Fibroblast of lung (primary cell): ENCODE measurements at regions not wholly inside any gene's neighbourhood (a gene's known extent, or its start where the extent isn't known, plus 50 kb on each side); places are given as distances from the start of the nearest gene placed in this dataset.
A peak's percentile ranks its signal among the peaks of the same experiment; 100 is the strongest.
"Not testable (repeated sequence)": the region's sequence is repeated elsewhere in the genome, so short reads cannot be mapped to it uniquely, and the experiment has no call there.

Experiments
- DNase-seq, 2 donors: peaks; one replicate each; pipeline versions ENCODE4 v3.0.0 to v3.0.0-alpha.2; 2010; ENCODE audit warnings: low read depth in 2 of 2
- H2AFZ ChIP-seq: 2 replicates; pipeline ENCODE4 v1.5.1; 2012; ENCODE audit warnings: low read length, control low read depth, inconsistent platforms
- H3K27ac ChIP-seq: 2 replicates; pipeline ENCODE4 v1.5.1; 2011; ENCODE audit warnings: low read length, control low read depth; ENCODE audit not compliant: insufficient read depth
- H3K27me3 ChIP-seq: 2 replicates; pipeline ENCODE4 v1.5.1; 2011; ENCODE audit warnings: mild to moderate bottlenecking, low read length; ENCODE audit not compliant: control insufficient read depth, insufficient read depth
- H3K36me3 ChIP-seq: 2 replicates; pipeline ENCODE4 v1.5.1; 2011; ENCODE audit warnings: low read length; ENCODE audit not compliant: control insufficient read depth, insufficient read depth
- H3K4me1 ChIP-seq: 2 replicates; pipeline ENCODE4 v1.5.1; 2011; ENCODE audit warnings: low read length; ENCODE audit not compliant: control insufficient read depth, insufficient read depth; ENCODE audit errors: extremely low read depth
- H3K4me2 ChIP-seq: 2 replicates; pipeline ENCODE4 v1.5.1; 2011; ENCODE audit warnings: low read length, control low read depth; ENCODE audit not compliant: insufficient read depth; ENCODE audit errors: extremely low read depth
- H3K4me3 ChIP-seq, 4 experiments: fragments of 200-600 bp in 1 of 4; sonication (generic) in 1 of 4; replicated peaks in 1 of 4; 2 replicates each; pipeline ENCODE4 v1.5.1; 2011 to 2016; ENCODE audit warnings: low read length in 4 of 4, low read depth in 3 of 4, mild to moderate bottlenecking in 3 of 4, control low read depth in 2 of 4, inconsistent platforms in 1 of 4, mixed read lengths in 1 of 4; ENCODE audit not compliant: insufficient read depth in 1 of 4; ENCODE audit errors: control extremely low read depth in 1 of 4
- H3K79me2 ChIP-seq: 2 replicates; pipeline ENCODE4 v1.5.1; 2012; ENCODE audit warnings: mild to moderate bottlenecking, low read length, inconsistent platforms; ENCODE audit not compliant: control insufficient read depth, insufficient read depth
- H3K9ac ChIP-seq: 2 replicates; pipeline ENCODE4 v1.5.1; 2011; ENCODE audit warnings: mild to moderate bottlenecking, low read length, control low read depth; ENCODE audit not compliant: insufficient read depth
- H3K9me3 ChIP-seq: 2 replicates; pipeline ENCODE4 v1.5.1; 2012; ENCODE audit warnings: low read depth, low read length; ENCODE audit not compliant: control insufficient read depth, insufficient read depth
- H4K20me1 ChIP-seq: 2 replicates; pipeline ENCODE4 v1.5.1; 2011; ENCODE audit warnings: low read length; ENCODE audit not compliant: control insufficient read depth, insufficient read depth; ENCODE audit errors: extremely low read depth
- CTCF ChIP-seq, 2 donors: IDR thresholded peaks in 1 of 2; conservative IDR thresholded peaks in 1 of 2; 1 replicate in 1 of 2; 2 replicates in 1 of 2; pipeline ENCODE4 v1.5.1; 2011 to 2012; ENCODE audit warnings: low read length in 2 of 2, control low read depth in 1 of 2, inconsistent platforms in 1 of 2, low read depth in 1 of 2, mild to moderate bottlenecking in 1 of 2
- EZH2 ChIP-seq: IDR thresholded peaks from 2 replicates; pipeline ENCODE4 v1.5.1; 2012; ENCODE audit warnings: low read length, control low read depth, mild to moderate bottlenecking; ENCODE audit errors: missing control alignments

DNA sequence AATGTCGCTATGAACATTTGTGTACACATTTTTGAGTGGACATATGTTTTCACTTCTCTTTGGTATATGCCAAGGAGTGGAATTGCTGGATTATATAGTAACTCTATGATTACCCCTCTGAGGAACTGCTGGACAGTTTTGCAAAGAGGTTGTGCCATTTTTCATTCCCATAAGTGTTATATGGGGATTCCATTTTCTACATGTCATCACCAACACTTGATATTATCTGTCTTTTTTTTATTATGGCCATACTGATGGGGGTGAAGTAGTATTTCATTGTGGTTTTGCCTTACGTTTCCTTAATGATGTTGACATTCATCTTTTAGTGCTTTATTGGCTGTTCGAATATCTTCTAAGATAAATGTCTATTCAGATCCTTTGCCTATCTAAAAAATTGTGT lies 171.8 kb upstream of the LAMA2 start:
- H3K4me2 ChIP-seq, result no peak overlapping the region
- no peak for TF ChIP-seq EZH2
- TF ChIP-seq CTCF (conservative IDR thresholded peaks at IDR 0.05 in 1 of 2, IDR thresholded peaks at IDR 0.05 in 1 of 2; ENCODE audit: low read depth in 1 of 2, low read length in 2 of 2), result no peak

GRCh38 chr6:128710315-128710714 lies 172.6 kb upstream of the LAMA2 start:
- H3K4me3 ChIP-seq, result no peak overlapping the region
- H3K9me3 ChIP-seq, result no peaks in the 10 kb centered on the region
- no peak overlapping the region for H3K4me2 ChIP-seq
- no peaks in the 10 kb centered on the region for H3K36me3 ChIP-seq
- peak in 1 of 2 donors; percentile 59 for DNase-seq
- no peaks in the 10 kb centered on the region for H4K20me1 ChIP-seq
- no peak overlapping the region for H3K9ac ChIP-seq
- H3K79me2 ChIP-seq, result no peaks in the 10 kb centered on the region
- no peak overlapping the region for H3K27ac ChIP-seq
- no peaks in the 10 kb centered on the region for H3K27me3 ChIP-seq
- TF ChIP-seq CTCF (conservative IDR thresholded peaks at IDR 0.05 in 1 of 2, IDR thresholded peaks at IDR 0.05 in 1 of 2; ENCODE audit: low read depth in 1 of 2, low read length in 2 of 2) (no peak), EZH2 (no peak)
- no peaks in the 10 kb centered on the region for H3K4me1 ChIP-seq
- H2AFZ ChIP-seq, result no peak overlapping the region

More for the DNA sequence above, 171.8 kb upstream of the LAMA2 start:
- Histone ChIP-seq H3K27ac (no peak overlapping the region), H3K79me2 (no peaks in the 10 kb centered on the region), H3K9ac (no peak overlapping the region), H3K27me3 (no peaks in the 10 kb centered on the region), H2AFZ (no peak overlapping the region), H3K4me1 (no peaks in the 10 kb centered on the region), H4K20me1 (no peaks in the 10 kb centered on the region), H3K4me3 (no peak overlapping the region), H3K36me3 (no peaks in the 10 kb centered on the region), H3K9me3 (no peaks in the 10 kb centered on the region)
- no peak for DNase-seq

GRCh38 chr6:128704601-128705000 lies 178.3 kb upstream of the LAMA2 start:
- Histone ChIP-seq H3K9ac (no peak overlapping the region), H2AFZ (no peak overlapping the region), H3K36me3 (no peaks in the 10 kb centered on the region), H3K9me3 (no peaks in the 10 kb centered on the region), H3K27ac (no peak overlapping the region), H3K4me1 (no peaks in the 10 kb centered on the region), H4K20me1 (no peaks in the 10 kb centered on the region), H3K27me3 (no peaks in the 10 kb centered on the region), H3K4me2 (no peak overlapping the region), H3K4me3 (no peak overlapping the region), H3K79me2 (no peaks in the 10 kb centered on the region)
- TF ChIP-seq CTCF (conservative IDR thresholded peaks at IDR 0.05 in 1 of 2, IDR thresholded peaks at IDR 0.05 in 1 of 2; ENCODE audit: low read depth in 1 of 2, low read length in 2 of 2) (no peak), EZH2 (no peak)
- no peak for DNase-seq

DNA sequence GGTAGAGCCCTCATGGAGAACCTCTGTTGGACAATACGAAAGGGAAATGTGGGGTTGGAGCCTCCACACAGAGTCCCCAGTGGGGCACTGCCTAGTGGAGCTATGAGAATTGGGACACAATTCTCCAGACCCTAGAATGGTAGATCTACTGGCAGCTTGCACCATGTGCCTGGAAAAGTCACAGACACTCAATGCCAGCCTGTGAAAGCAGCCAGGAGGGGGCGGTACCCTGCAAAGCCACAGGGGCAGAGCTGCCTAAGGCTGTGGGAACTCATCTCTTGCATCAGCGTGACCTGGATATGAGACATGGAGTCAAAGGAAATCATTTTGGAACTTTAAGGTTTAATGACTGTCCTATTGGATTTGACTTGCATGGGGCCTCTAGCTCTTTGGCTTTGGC lies 179.1 kb upstream of the LAMA2 start:
- not testable (repeated sequence) for H3K79me2 ChIP-seq, H4K20me1 ChIP-seq, H3K9me3 ChIP-seq, H3K27ac ChIP-seq, H3K36me3 ChIP-seq, H3K9ac ChIP-seq, H3K27me3 ChIP-seq, H3K4me3 ChIP-seq, H3K4me2 ChIP-seq, DNase-seq, H2AFZ ChIP-seq, H3K4me1 ChIP-seq
